Endothelial cell of umbilical vein (primary cell): ENCODE measurements at regions not wholly inside any gene's neighbourhood (a gene's known extent, or its start where the extent isn't known, plus 50 kb on each side); places are given as distances from the start of the nearest gene placed in this dataset.

Experiments
- BruUV-seq: library from RNA; stranded (reverse); fragments of 400-500 nt; replicated peaks from 2 replicates; lab custom pipeline; 2021; lab: Mats Ljungman, UMichigan
- CTCF ChIA-PET: fragments of 300-600, 350-600 bp; sonication (Branson Sonifier 250); formaldehyde crosslinking; loops from one replicate; lab custom pipeline; 2021; ENCODE audit warnings: antibody characterized with exemption, inconsistent platforms; lab: Charles Lee
- POLR2A ChIA-PET: fragments of 300-600, 350-600 bp; sonication (Branson Sonifier 250); formaldehyde crosslinking; loops from one replicate; lab custom pipeline; 2021; ENCODE audit warnings: antibody characterized with exemption, inconsistent platforms; lab: Charles Lee
- DNase-seq: peaks from one replicate; pipeline ENCODE4 v3.0.0-alpha.2; 2011; ENCODE audit warnings: low read depth, low spot score
- FAIRE-seq: peaks from 2 replicates; lab custom pipeline; 2011; peaks lifted over from hg19 to GRCh38; lab: Jason Lieb, UNC
- H2AFZ ChIP-seq: 2 replicates; pipeline ENCODE4 v1.6.0; 2012; ENCODE audit warnings: low read depth, low read length, control low read depth, inconsistent platforms
- H3K27ac ChIP-seq: 2 replicates; pipeline ENCODE4 v1.5.1; 2011; ENCODE audit warnings: low read depth, mild to moderate bottlenecking, control low read depth, low read length, moderate library complexity; ENCODE audit not compliant: insufficient read depth
- H3K27me3 ChIP-seq, 2 experiments: 2 replicates each; pipeline versions ENCODE4 v1.6.0 to v1.6.1; 2011; ENCODE audit warnings: low read length in 2 of 2, mixed read lengths in 1 of 2; ENCODE audit not compliant: control insufficient read depth in 2 of 2, insufficient read depth in 2 of 2
- H3K36me3 ChIP-seq, 2 experiments: 2 replicates in 1 of 2; 3 replicates in 1 of 2; pipeline ENCODE4 v1.5.1; 2011; ENCODE audit warnings: low read length in 2 of 2, mild to moderate bottlenecking in 1 of 2, moderate library complexity in 1 of 2; ENCODE audit not compliant: control insufficient read depth in 2 of 2, insufficient read depth in 2 of 2; ENCODE audit errors: extremely low read depth in 1 of 2
- H3K4me1 ChIP-seq: 3 replicates; pipeline ENCODE4 v1.5.1; 2011; ENCODE audit warnings: mild to moderate bottlenecking, low read length; ENCODE audit not compliant: control insufficient read depth, insufficient read depth; ENCODE audit errors: extremely low read depth
- H3K4me2 ChIP-seq: 2 replicates; pipeline ENCODE4 v1.6.1; 2011; ENCODE audit warnings: low read length, control low read depth, mixed read lengths; ENCODE audit not compliant: insufficient read depth
- H3K4me3 ChIP-seq, 3 experiments: fragments of 200-600 bp in 1 of 3; sonication (generic), shearing (Covaris generic) in 1 of 3; replicated peaks in 1 of 3; 2 replicates each; pipeline ENCODE4 v1.5.1; 2011 to 2016; ENCODE audit warnings: control low read depth in 3 of 3, low read length in 3 of 3, mild to moderate bottlenecking in 2 of 3, inconsistent platforms in 1 of 3, low read depth in 1 of 3, moderate library complexity in 1 of 3; ENCODE audit not compliant: insufficient read depth in 1 of 3
- H3K79me2 ChIP-seq: 2 replicates; pipeline ENCODE4 v1.6.0; 2012; ENCODE audit warnings: low read length, inconsistent platforms; ENCODE audit not compliant: control insufficient read depth, insufficient read depth
- H3K9ac ChIP-seq: replicated peaks from 2 replicates; pipeline ENCODE3; 2011; ENCODE audit warnings: low read length, control low read depth; ENCODE audit not compliant: insufficient read depth; ENCODE audit errors: extremely low read depth
- H3K9me1 ChIP-seq: replicated peaks from 3 replicates; pipeline ENCODE4 v1.6.0; 2011; ENCODE audit warnings: mild to moderate bottlenecking, low read length; ENCODE audit not compliant: control insufficient read depth, insufficient read depth; ENCODE audit errors: extremely low read depth
- H3K9me3 ChIP-seq: replicated peaks from 2 replicates; pipeline ENCODE4 v1.5.1; 2012; ENCODE audit warnings: low read length, inconsistent platforms; ENCODE audit not compliant: control insufficient read depth, insufficient read depth
- H4K20me1 ChIP-seq: replicated peaks from 2 replicates; pipeline ENCODE3; 2011; ENCODE audit warnings: mild to moderate bottlenecking, low read length; ENCODE audit not compliant: control insufficient read depth, insufficient read depth; ENCODE audit errors: extremely low read depth
- CTCF ChIP-seq, 2 donors: IDR thresholded peaks; 1 replicate in 1 of 2; 2 replicates in 1 of 2; pipeline ENCODE4 v1.5.1; 2011; ENCODE audit warnings: low read length in 2 of 2, mild to moderate bottlenecking in 2 of 2, moderate library complexity in 2 of 2, control low read depth in 1 of 2, inconsistent platforms in 1 of 2, low read depth in 1 of 2; ENCODE audit not compliant: insufficient read depth in 1 of 2; ENCODE audit errors: extremely low read depth in 1 of 2
- EZH2 ChIP-seq: IDR thresholded peaks from 2 replicates; pipeline ENCODE4 v1.6.1; 2012; ENCODE audit warnings: borderline replicate concordance, low read depth, mild to moderate bottlenecking, moderate library complexity, low read length, inconsistent platforms; ENCODE audit not compliant: severe bottlenecking
- FOS ChIP-seq: IDR thresholded peaks from 2 replicates; pipeline ENCODE4 v1.6.1; 2011; ENCODE audit warnings: mild to moderate bottlenecking, low read length, moderate library complexity, borderline replicate concordance; ENCODE audit not compliant: insufficient read depth
- GATA2 ChIP-seq: IDR thresholded peaks from 2 replicates; pipeline ENCODE4 v1.7.0; 2011; ENCODE audit warnings: low read depth, mild to moderate bottlenecking, moderate library complexity, mixed read lengths, low read length; ENCODE audit not compliant: insufficient read length, insufficient read depth
- JUN ChIP-seq: IDR thresholded peaks from 2 replicates; pipeline ENCODE4 v1.6.1; 2011; ENCODE audit warnings: borderline replicate concordance, low read depth; ENCODE audit not compliant: insufficient read length, insufficient read depth
- MAX ChIP-seq: IDR thresholded peaks from 2 replicates; pipeline ENCODE4 v1.6.1; 2011; ENCODE audit not compliant: insufficient read depth, insufficient read length
- MYC ChIP-seq: IDR thresholded peaks from one replicate; pipeline ENCODE4 v1.6.1; 2011; ENCODE audit warnings: mild to moderate bottlenecking, low read depth, low read length
- POLR2A ChIP-seq: IDR thresholded peaks from 2 replicates; pipeline ENCODE4 v1.6.1; 2012; ENCODE audit warnings: low read depth, mild to moderate bottlenecking, control low read depth, low read length
- POLR2AphosphoS5 ChIP-seq: IDR thresholded peaks from 2 replicates; pipeline ENCODE4 v1.6.1; 2012; ENCODE audit warnings: low read depth, mild to moderate bottlenecking, control low read depth, low read length, moderate library complexity; ENCODE audit not compliant: insufficient read depth
- dilution Hi-C: fragments of 300-500 bp; cut with MboI; formaldehyde crosslinking; loops from one replicate; pipeline ENCODE4 v1.15.0; 2019; ENCODE audit warnings: low sequenced_read_pairs; ENCODE audit not compliant: extremely low pct_ligation_motif_present
- intact Hi-C: fragments of 100-400 bp; cut with micrococcal nuclease; formaldehyde crosslinking; loops from one replicate; pipeline ENCODE4 v1.10.0; 2022

GRCh38 chr2:6392966-6393365 is 472.7 kb downstream of the CMPK2 start:
- TF ChIP-seq FOS, result no peak
- H3K4me1 ChIP-seq, result no peaks in the 10 kb centered on the region
- H3K79me2 ChIP-seq, result no peaks in the 10 kb centered on the region
- H2AFZ ChIP-seq, result no peak overlapping the region
- DNase-seq (no peak), FAIRE-seq (no peak)
- no peak overlapping the region for H3K9ac ChIP-seq
- peaks cover 9% of the 10 kb centered on the region for H3K9me3 ChIP-seq
- no TSS peak for BruUV-seq
- H3K4me3 ChIP-seq, result no peak overlapping the region
- ChIA-PET POLR2A (no interaction called here), CTCF (no interaction called here)
- no peak overlapping the region for H3K4me2 ChIP-seq
- no peaks in the 10 kb centered on the region for H4K20me1 ChIP-seq
- H3K9me1 ChIP-seq, result no peaks in the 10 kb centered on the region
- intact Hi-C loops, result no loop called here
- dilution Hi-C loops, result no loop called here
- no peaks in the 10 kb centered on the region for H3K27me3 ChIP-seq
- H3K27ac ChIP-seq, result no peak overlapping the region
- H3K36me3 ChIP-seq, result no peaks in the 10 kb centered on the region

GRCh38 chr2:6393819-6394218 is 471.9 kb downstream of the CMPK2 start:
- no peak overlapping the region for H3K4me2 ChIP-seq
- no peak overlapping the region for H2AFZ ChIP-seq
- H3K27me3 ChIP-seq, result no peaks in the 10 kb centered on the region
- intact Hi-C loops, result no loop called here
- no peak for DNase-seq
- no peaks in the 10 kb centered on the region for H3K4me1 ChIP-seq
- H3K27ac ChIP-seq, result no peak overlapping the region
- no peak for TF ChIP-seq CTCF (IDR thresholded peaks at IDR 0.05; ENCODE audit: extremely low read depth in 1 of 2, insufficient read depth in 1 of 2, low read depth in 1 of 2, low read length in 2 of 2)
- TF ChIP-seq FOS, result no peak
- TF ChIP-seq MYC, result no peak
- TF ChIP-seq POLR2A, result no peak
- no peak for TF ChIP-seq JUN
- no peak for TF ChIP-seq GATA2
- no peak for TF ChIP-seq EZH2
- no peak for TF ChIP-seq POLR2AphosphoS5
- no peak for TF ChIP-seq MAX
- no peaks in the 10 kb centered on the region for H4K20me1 ChIP-seq
- CTCF ChIA-PET, result no interaction called here
- no peak overlapping the region for H3K4me3 ChIP-seq
- no TSS peak for BruUV-seq
- FAIRE-seq, result no peak
- dilution Hi-C loops, result no loop called here
- H3K9me1 ChIP-seq, result no peaks in the 10 kb centered on the region
- no peak overlapping the region for H3K9ac ChIP-seq
- H3K9me3 ChIP-seq, result peaks cover 9% of the 10 kb centered on the region
- no peaks in the 10 kb centered on the region for H3K36me3 ChIP-seq
- POLR2A ChIA-PET, result no interaction called here
- no peaks in the 10 kb centered on the region for H3K79me2 ChIP-seq
